GM12878 (cell line): ENCODE measurements at regions not wholly inside any gene's neighbourhood (a gene's known extent, or its start where the extent isn't known, plus 50 kb on each side); places are given as distances from the start of the nearest gene placed in this dataset.

Experiments used
- ATAC-seq: fragments of 200-7000 bp; cut with Tn5 transposase; 3 replicates; pipeline ENCODE4 v1.9.1; 2020; ENCODE audit warnings: mild to moderate bottlenecking, moderate library complexity
- BruUV-seq: library from RNA; stranded (reverse); fragments of 400-500 nt; replicated peaks from 2 replicates; lab custom pipeline; 2021; lab: Mats Ljungman, UMichigan
- CTCF ChIA-PET: fragments of 300-600 bp; sonication (Branson Sonifier 250); formaldehyde crosslinking; extraction: SDS; loops from one replicate; lab custom pipeline; 2021; ENCODE audit warnings: inconsistent platforms; lab: Yijun Ruan, JAX
- POLR2A ChIA-PET: fragments of 350-600 bp; formaldehyde crosslinking; extraction: SDS; loops from one replicate; lab custom pipeline; 2021; ENCODE audit warnings: inconsistent platforms; lab: Charles Lee
- RAD21 ChIA-PET: fragments of 300-600 bp; sonication (Branson Sonifier 250); formaldehyde crosslinking; loops from one replicate; lab custom pipeline; 2023; ENCODE audit warnings: antibody characterized with exemption; ENCODE audit not compliant: unreplicated experiment; lab: Charles Lee
- SMC1A ChIA-PET: fragments of 300-600 bp; sonication (Branson Sonifier 250); formaldehyde crosslinking; loops from one replicate; lab custom pipeline; 2023; ENCODE audit not compliant: unreplicated experiment, uncharacterized antibody; lab: Charles Lee
- DNase-seq: peaks from one replicate; pipeline ENCODE4 v3.0.0-alpha.2; 2011; ENCODE audit warnings: low read depth, low spot score
- FAIRE-seq: peaks from 3 replicates; lab custom pipeline; 2011; peaks lifted over from hg19 to GRCh38; lab: Jason Lieb, UNC
- H2AFZ ChIP-seq: 2 replicates; pipeline ENCODE4 v1.6.0; 2011; ENCODE audit warnings: low read depth, low read length, control low read depth; ENCODE audit not compliant: control insufficient read depth
- H3K27ac ChIP-seq: 2 replicates; pipeline ENCODE4 v1.5.1; 2011; ENCODE audit warnings: control low read depth; ENCODE audit not compliant: control insufficient read depth, insufficient read depth
- H3K27me3 ChIP-seq, 2 experiments: replicated peaks in 1 of 2; 2 replicates each; pipeline versions ENCODE4 v1.6.0 to v1.6.1; 2011; ENCODE audit warnings: low read length in 1 of 2; ENCODE audit not compliant: control insufficient read depth in 2 of 2, insufficient read depth in 2 of 2
- H3K36me3 ChIP-seq, 2 experiments: 2 replicates each; pipeline ENCODE4 v1.5.1; 2011; ENCODE audit warnings: low read length in 1 of 2; ENCODE audit not compliant: control insufficient read depth in 2 of 2, insufficient read depth in 2 of 2
- H3K4me1 ChIP-seq: 2 replicates; pipeline ENCODE4 v1.6.1; 2011; ENCODE audit warnings: mild to moderate bottlenecking, low read length, moderate library complexity, mixed read lengths; ENCODE audit not compliant: control insufficient read depth, insufficient read depth
- H3K4me2 ChIP-seq: 2 replicates; pipeline ENCODE4 v1.6.0; 2011; ENCODE audit warnings: control low read depth; ENCODE audit not compliant: control insufficient read depth, insufficient read depth
- H3K4me3 ChIP-seq: fragments of 200-600 bp; sonication (generic); 2 replicates; pipeline ENCODE4 v1.5.1; 2016
- H3K79me2 ChIP-seq: 2 replicates; pipeline ENCODE4 v1.6.0; 2011; ENCODE audit warnings: low read length; ENCODE audit not compliant: control insufficient read depth, insufficient read depth
- H3K9ac ChIP-seq: 2 replicates; pipeline ENCODE4 v1.8.0; 2011; ENCODE audit warnings: low read length, control low read depth, mixed read lengths; ENCODE audit not compliant: control insufficient read depth, insufficient read depth
- H3K9me3 ChIP-seq: replicated peaks from 3 replicates; pipeline ENCODE4 v1.5.1; 2011; ENCODE audit warnings: mild to moderate bottlenecking, low read length; ENCODE audit not compliant: control insufficient read depth, insufficient read depth
- H4K20me1 ChIP-seq: 2 replicates; pipeline ENCODE4 v1.6.0; 2011; ENCODE audit not compliant: control insufficient read depth, insufficient read depth
- CHD4 ChIP-seq: fragments of 200-600 bp; sonication (generic); IDR thresholded peaks from 2 replicates; pipeline ENCODE4 v1.6.1; 2016; ENCODE audit warnings: mild to moderate bottlenecking
- E2F4 ChIP-seq: IDR thresholded peaks from 2 replicates; pipeline ENCODE4 v1.6.1; 2012; ENCODE audit warnings: low read depth, low read length, improper control_type of control experiment
- FOS ChIP-seq: IDR thresholded peaks from 3 replicates; pipeline ENCODE4 v1.6.1; 2011; ENCODE audit warnings: borderline replicate concordance; ENCODE audit not compliant: insufficient read length; ENCODE audit errors: extremely low read depth
- HCFC1 ChIP-seq: fragments of 150-350 bp; IDR thresholded peaks from 2 replicates; pipeline ENCODE4 v1.6.1; 2014; ENCODE audit warnings: low read length
- IKZF1 ChIP-seq: fragments of 450-650 bp; conservative IDR thresholded peaks from 2 replicates; pipeline ENCODE4 v1.6.1; 2017; ENCODE audit warnings: antibody characterized with exemption, mild to moderate bottlenecking
- JUND ChIP-seq: IDR thresholded peaks from 2 replicates; pipeline ENCODE4 v1.6.1; 2012; ENCODE audit warnings: low read depth, mild to moderate bottlenecking, low read length, improper control_type of control experiment, moderate library complexity
- MAX ChIP-seq: IDR thresholded peaks from 2 replicates; pipeline ENCODE4 v1.6.1; 2012; ENCODE audit warnings: low read depth, low read length, improper control_type of control experiment
- PML ChIP-seq: IDR thresholded peaks from 2 replicates; pipeline ENCODE4 v1.6.1; 2012; ENCODE audit warnings: low read length, inconsistent platforms
- POLR2AphosphoS2 ChIP-seq: IDR thresholded peaks from 2 replicates; pipeline ENCODE4 v1.6.1; 2011; ENCODE audit warnings: low read depth, mild to moderate bottlenecking, low read length, improper control_type of control experiment, moderate library complexity
- RELA ChIP-seq: fragments of 450-650 bp; IDR thresholded peaks from 2 replicates; pipeline ENCODE4 v1.8.0; 2014; ENCODE audit warnings: borderline replicate concordance; ENCODE audit not compliant: partially characterized antibody
- SMARCA5 ChIP-seq: fragments of 450-650 bp; IDR thresholded peaks from 2 replicates; pipeline ENCODE4 v1.6.1; 2017; ENCODE audit warnings: mild to moderate bottlenecking
- ZBTB11 ChIP-seq: fragments of 450-650 bp; formaldehyde crosslinking; IDR thresholded peaks from 2 replicates; pipeline ENCODE4 v1.5.0; 2022; ENCODE audit warnings: mild to moderate bottlenecking, missing genetic modification characterization
- ZBTB4 ChIP-seq: fragments of 450-650 bp; formaldehyde crosslinking; IDR thresholded peaks from 2 replicates; pipeline ENCODE4 v1.4.0; 2022; ENCODE audit warnings: mild to moderate bottlenecking, moderate library complexity
- WGBS: methylation state at CpG from one replicate; pipeline ENCODE4 v1.1.6; 2016; ENCODE audit warnings: low lambda C conversion rate; ENCODE audit not compliant: insufficient replicate concordance, insufficient coverage; ENCODE audit errors: missing lambda C conversion rate; 5-methylcytosine and 5-hydroxymethylcytosine counted together
- in situ Hi-C: fragments of 300-500 bp; cut with MboI; formaldehyde crosslinking; loops from 9 replicates; pipeline ENCODE4 v1.14.3; 2018; ENCODE audit warnings: mixed read lengths
- intact Hi-C: fragments of 100-400 bp; cut with micrococcal nuclease; formaldehyde crosslinking; loops from one replicate; pipeline ENCODE4 v1.14.2; 2022; ENCODE audit not compliant: unreplicated experiment

- TF ChIP-seq ZBTB4 (CRISPR knock-in tag) = no peak
- TF ChIP-seq FOS = no peak
- no peak for TF ChIP-seq JUND
- TF ChIP-seq, all 136 proteins: peak for 0
Measured at GRCh38 chr3:22012471-22012870, 261.5 kb upstream of the ZNF385D start (continued).

GRCh38 chr3:22013641-22014040, 262.6 kb upstream of the ZNF385D start:
- ATAC-seq (no peak), FAIRE-seq (no peak), DNase-seq (no peak)
- CTCF ChIA-PET = no interaction called here
- in situ Hi-C loops = no loop called here
- Histone ChIP-seq H3K27me3 (no peaks in the 10 kb centered on the region), H3K9ac (no peak overlapping the region), H3K4me3 (no peak overlapping the region), H2AFZ (no peak overlapping the region), H3K79me2 (no peaks in the 10 kb centered on the region), H4K20me1 (no peaks in the 10 kb centered on the region), H3K4me2 (no peak overlapping the region), H3K27ac (no peak overlapping the region), H3K4me1 (no peaks in the 10 kb centered on the region), H3K36me3 (no peaks in the 10 kb centered on the region), H3K9me3 (no peaks in the 10 kb centered on the region)
- POLR2A ChIA-PET = no interaction called here
- intact Hi-C loops = no loop called here
- no TSS peak for BruUV-seq
- RAD21 ChIA-PET = no interaction called here
- SMC1A ChIA-PET = no interaction called here
- 0% methylated on average over 1 of the region's 1 CpG for WGBS
- TF ChIP-seq PML (no peak), SMARCA5 (no peak), RELA (no peak), ZBTB11 (CRISPR knock-in tag) (no peak), E2F4 (no peak), IKZF1 (no peak), CHD4 (no peak), POLR2AphosphoS2 (no peak), HCFC1 (no peak), MAX (no peak)
